ENCODE measurements at regions not wholly inside any gene's neighbourhood (a gene's known extent, or its start where the extent isn't known, plus 50 kb on each side); places are given as distances from the start of the nearest gene placed in this dataset.

DNA sequence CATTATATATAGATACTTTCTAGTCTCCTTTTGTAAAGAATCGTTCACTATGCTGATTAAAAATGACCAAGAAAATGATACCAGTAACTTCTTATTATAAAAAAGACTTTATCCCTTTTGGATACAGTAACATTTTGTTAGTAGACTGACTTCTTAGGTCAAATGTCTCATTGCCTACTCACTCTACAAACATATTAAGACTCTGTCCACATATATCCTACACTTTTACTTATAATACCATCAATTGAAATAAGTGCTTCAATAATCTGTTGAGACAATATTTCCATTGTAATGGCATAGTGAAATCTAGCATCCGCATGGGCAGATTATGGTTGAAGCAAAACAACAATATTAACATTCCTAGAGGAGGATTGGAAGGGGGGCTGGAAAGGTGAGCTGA, 180.6 kb downstream of the ARL4A start:
- TF ChIP-seq, protein P1, sequence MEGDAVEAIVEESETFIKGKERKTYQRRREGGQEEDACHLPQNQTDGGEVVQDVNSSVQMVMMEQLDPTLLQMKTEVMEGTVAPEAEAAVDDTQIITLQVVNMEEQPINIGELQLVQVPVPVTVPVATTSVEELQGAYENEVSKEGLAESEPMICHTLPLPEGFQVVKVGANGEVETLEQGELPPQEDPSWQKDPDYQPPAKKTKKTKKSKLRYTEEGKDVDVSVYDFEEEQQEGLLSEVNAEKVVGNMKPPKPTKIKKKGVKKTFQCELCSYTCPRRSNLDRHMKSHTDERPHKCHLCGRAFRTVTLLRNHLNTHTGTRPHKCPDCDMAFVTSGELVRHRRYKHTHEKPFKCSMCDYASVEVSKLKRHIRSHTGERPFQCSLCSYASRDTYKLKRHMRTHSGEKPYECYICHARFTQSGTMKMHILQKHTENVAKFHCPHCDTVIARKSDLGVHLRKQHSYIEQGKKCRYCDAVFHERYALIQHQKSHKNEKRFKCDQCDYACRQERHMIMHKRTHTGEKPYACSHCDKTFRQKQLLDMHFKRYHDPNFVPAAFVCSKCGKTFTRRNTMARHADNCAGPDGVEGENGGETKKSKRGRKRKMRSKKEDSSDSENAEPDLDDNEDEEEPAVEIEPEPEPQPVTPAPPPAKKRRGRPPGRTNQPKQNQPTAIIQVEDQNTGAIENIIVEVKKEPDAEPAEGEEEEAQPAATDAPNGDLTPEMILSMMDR (IDR thresholded peaks at IDR 0.05; ENCODE audit: low read depth, low read length): no peak
- TF ChIP-seq EZH2phosphoT487 (IDR thresholded peaks at IDR 0.05; ENCODE audit: low read depth): no peak

Measured in OCI-LY3 (cell line).